NCI-H2227 (cell line): ENCODE measurements at regions not wholly inside any gene's neighbourhood (a gene's known extent, or its start where the extent isn't known, plus 50 kb on each side); places are given as distances from the start of the nearest gene placed in this dataset.

Source experiments
- DNase-seq: peaks from one replicate; lab custom pipeline; 2025; ENCODE audit not compliant: unreplicated experiment; lab: John Stamatoyannopoulos, UW

- no peak for DNase-seq
Observed at GRCh38 chr1:193974286-193974798, 787.9 kb upstream of the B3GALT2 start.

GRCh38 chr1:193973428-193973827 is 787.0 kb upstream of the B3GALT2 start:
- no peak for DNase-seq

- no peak for DNase-seq
Observed at GRCh38 chr1:193971595-193971994, 785.2 kb upstream of the B3GALT2 start.

GRCh38 chr1:193960499-193960898 is 774.1 kb upstream of the B3GALT2 start:
- DNase-seq: no peak

- no peak for DNase-seq
Observed at GRCh38 chr1:193960040-193960439, 773.6 kb upstream of the B3GALT2 start.

GRCh38 chr1:193957556-193958095 is 771.2 kb upstream of the B3GALT2 start:
- no peak for DNase-seq

GRCh38 chr1:193952778-193953374 is 766.5 kb upstream of the B3GALT2 start:
- DNase-seq: no peak

- no peak for DNase-seq
Observed at GRCh38 chr1:193951984-193952383, 765.6 kb upstream of the B3GALT2 start.

- DNase-seq: no peak
Observed at GRCh38 chr1:193944454-193944853, 758.0 kb upstream of the B3GALT2 start.

- DNase-seq: no peak
Observed at GRCh38 chr1:193940176-193940575, 753.8 kb upstream of the B3GALT2 start.

- no peak for DNase-seq
Observed at GRCh38 chr1:193939585-193939984, 753.2 kb upstream of the B3GALT2 start.

- DNase-seq: no peak
Observed at GRCh38 chr1:193937308-193937707, 750.9 kb upstream of the B3GALT2 start.

- DNase-seq: no peak
Observed at GRCh38 chr1:193932979-193933378, 746.6 kb upstream of the B3GALT2 start.

- DNase-seq: no peak
Observed at GRCh38 chr1:193931356-193931755, 744.9 kb upstream of the B3GALT2 start.

- DNase-seq: no peak
Observed at GRCh38 chr1:193929374-193930033, 743.1 kb upstream of the B3GALT2 start.

- DNase-seq: no peak
Observed at GRCh38 chr1:193927550-193927949, 741.1 kb upstream of the B3GALT2 start.

GRCh38 chr1:193926956-193927355 is 740.5 kb upstream of the B3GALT2 start:
- no peak for DNase-seq

GRCh38 chr1:193919827-193920226 is 733.4 kb upstream of the B3GALT2 start:
- DNase-seq: no peak

GRCh38 chr1:193916452-193916851 is 730.0 kb upstream of the B3GALT2 start:
- DNase-seq: no peak

GRCh38 chr1:193914871-193915270 is 728.5 kb upstream of the B3GALT2 start:
- DNase-seq: no peak

- no peak for DNase-seq
Observed at GRCh38 chr1:193909406-193910082, 723.1 kb upstream of the B3GALT2 start.
